DMS153 treated with DMSO at 0.1 percent for 48 hours (cell line): ENCODE measurements at regions not wholly inside any gene's neighbourhood (a gene's known extent, or its start where the extent isn't known, plus 50 kb on each side); places are given as distances from the start of the nearest gene placed in this dataset.

ENCODE experiments used
- DNase-seq: peaks from one replicate; lab custom pipeline; 2025; ENCODE audit not compliant: unreplicated experiment; lab: John Stamatoyannopoulos, UW

DNA sequence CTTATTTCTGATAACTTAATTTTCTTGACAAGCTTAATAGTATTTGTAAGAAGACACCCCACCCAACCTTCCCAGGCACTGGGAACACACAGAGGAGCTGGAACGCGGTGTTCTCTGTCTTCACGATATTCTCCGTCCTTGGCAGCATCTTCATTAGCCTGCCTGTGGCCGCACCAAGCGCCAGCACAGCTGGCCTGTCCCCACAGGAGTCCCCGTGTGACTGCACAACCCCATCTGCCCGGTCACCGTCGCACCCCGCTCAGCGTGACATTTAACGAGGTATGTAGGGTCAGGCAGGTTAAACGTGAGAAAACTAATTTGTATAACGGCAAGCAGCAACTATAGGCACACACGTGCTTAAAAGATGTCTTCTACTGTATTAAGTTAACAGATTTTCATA is 293.3 kb downstream of the BRD1 start:
- no peak for DNase-seq

DNA sequence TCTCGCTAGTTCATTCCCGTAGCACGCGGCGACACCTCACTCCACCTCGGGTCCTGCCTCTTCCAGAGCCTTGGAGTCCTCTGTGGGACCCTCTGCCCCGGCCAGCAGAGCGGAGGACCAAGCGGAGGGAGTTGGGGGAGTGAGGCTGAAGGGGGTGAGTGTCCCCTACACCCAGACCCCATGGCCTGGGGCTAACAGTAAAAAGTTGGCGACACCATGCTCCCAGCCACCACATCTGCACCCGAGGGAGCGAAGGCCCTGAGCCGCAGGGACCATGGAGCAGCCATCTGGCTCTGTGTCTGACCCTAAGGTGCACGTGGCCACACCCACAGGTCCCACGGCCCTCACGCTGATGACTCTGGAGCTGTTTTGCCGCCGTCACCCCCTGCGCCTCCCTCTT is 293.8 kb downstream of the BRD1 start:
- no peak for DNase-seq

DNA sequence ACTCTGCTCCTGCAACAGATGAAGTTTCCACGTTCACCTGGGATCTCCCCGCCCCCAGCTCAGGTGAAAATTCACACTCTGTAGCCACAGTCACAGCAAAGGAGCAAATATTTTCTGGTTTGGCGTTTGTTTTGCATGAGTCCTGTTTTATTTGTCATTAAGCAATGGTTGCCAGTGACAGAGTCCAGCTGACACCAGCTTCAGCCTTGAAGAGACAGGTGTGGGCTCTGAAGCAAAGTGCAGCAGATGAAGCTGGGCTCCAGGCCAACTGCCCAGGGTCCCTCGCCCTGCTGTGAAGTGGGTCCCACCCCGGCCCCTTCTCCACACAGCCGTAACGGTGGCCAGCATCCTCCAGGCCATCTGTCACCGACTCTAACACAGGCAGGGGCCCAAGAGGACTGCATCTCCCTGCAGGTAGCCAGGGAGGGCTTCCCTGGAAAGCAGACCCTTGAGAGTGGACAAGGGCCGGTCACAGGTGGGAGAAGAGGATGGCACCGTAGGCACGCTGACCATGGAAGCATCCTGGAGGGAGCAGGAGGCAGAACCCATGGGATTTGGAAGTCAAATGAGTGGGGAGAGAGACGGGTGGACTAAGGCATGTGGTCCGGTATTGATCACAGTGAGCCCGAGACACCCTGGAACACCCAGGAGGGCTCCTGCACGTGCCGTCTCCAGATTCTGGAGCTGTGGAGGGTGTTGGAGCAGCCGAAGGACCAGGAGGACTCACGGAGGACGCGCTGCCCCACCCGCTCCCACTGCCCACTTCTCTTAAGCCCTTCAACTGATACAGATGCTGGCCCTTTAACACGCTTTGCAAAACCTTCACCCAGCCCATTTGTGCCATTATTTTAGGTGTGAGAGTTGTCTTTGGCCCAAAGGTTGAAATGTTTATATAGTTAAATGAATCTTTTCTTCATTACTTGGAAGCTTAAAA is 294.5 kb downstream of the BRD1 start:
- no peak for DNase-seq

DNA sequence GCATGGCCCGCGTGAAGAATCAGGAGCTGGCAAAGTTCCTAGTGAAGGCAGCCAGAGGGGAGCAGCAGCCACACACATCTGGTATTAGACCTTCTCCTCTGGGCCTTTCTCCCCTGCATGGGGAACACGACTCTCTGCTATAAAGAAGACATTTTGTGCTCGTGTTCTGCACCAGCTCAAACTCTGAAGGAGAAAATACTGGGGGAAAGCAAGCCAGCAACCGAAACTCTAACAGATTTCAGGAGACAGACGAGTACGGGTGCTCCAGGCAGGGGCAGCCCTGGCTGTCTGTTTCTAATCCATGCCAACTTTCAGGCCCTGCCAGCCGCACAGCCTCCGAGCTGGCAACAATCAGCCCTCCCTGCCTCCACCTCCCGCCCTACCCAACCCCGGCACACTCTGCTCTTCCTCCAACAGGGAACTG is 296.3 kb downstream of the BRD1 start:
- no peak for DNase-seq

DNA sequence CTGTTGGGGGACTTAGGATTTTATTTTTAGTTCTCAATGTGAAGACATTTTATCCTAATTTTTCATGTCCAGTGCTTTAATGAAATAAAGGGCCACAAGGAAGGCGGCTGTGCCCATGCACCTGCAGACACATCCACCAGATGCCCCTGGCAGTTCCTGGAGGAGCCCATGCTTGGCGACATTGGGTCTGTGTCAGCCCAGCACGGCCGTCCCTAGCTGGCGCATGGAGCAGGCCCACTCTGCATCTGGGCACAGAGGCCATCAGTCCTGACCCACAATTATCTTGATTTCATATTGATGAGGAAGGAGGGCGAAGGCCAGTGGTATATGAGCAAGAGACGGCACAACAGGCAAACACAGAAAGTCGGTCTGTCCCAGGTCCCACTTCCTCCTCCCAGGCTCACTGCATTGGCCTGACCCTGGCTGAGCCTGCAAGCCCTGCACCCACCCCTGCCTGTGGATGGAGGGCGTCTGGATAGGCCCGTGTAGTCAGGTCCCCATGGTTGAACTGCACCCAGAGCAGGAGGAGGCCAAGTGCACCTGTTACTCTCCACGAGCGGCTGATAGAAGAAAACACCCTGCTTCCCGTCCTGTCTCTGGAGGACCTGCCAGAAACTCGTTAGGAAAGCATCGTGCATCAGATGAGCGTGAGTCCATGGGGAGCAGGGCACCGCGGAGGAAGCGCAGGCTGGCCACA is 296.9 kb downstream of the BRD1 start:
- DNase-seq, result no peak

DNA sequence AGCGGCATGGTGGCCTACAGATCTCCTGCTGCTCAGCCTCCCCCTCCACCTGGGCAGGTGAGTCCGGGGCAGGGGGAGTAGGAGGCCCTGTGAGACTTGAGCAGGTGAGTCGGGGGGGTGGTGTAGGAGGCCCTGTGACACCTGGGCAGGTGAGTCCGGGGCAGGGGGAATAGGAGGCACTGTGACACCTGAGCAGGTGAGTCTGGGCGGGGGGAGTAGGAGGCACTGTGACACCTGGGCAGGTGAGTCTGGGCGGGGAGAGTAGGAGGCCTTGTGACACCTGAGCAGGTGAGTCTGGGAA is 299.3 kb downstream of the BRD1 start:
- DNase-seq, result no peak

DNA sequence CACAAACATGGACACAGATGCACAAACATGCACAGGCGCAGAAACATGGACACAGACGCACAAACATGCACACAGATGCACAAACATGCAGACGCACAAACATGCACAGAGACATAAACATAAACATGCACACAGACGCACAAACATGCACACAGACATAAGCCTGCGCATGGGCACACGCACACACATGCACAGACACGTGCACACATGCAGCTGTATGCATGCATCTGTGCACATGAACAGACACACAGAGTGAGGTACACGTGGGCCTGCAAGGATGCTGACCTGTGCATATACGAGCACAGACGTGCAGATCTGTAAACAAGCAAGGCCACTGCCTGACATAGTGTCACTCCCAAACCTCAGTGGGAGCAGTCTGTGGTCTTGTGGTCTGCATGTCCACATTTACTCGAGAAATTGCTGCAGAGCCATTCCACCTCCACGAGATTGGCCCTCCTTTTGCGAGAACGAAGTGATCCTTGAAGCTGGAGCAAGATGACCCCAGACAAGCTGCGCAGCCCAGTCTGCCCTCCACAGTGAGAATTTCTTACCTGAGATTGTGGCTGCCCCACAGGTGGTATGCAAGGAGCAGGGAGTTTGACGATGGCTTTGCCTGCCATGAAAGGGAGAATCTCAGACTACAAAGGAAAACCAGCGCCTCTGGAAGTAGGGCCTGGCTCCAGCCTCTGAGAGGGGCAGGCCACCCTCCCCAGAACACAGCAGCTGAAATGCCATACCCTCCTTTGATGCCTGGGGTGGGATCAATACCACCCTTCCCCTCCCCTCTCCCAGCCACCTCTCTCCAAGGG is 299.9 kb downstream of the BRD1 start:
- DNase-seq, result no peak

DNA sequence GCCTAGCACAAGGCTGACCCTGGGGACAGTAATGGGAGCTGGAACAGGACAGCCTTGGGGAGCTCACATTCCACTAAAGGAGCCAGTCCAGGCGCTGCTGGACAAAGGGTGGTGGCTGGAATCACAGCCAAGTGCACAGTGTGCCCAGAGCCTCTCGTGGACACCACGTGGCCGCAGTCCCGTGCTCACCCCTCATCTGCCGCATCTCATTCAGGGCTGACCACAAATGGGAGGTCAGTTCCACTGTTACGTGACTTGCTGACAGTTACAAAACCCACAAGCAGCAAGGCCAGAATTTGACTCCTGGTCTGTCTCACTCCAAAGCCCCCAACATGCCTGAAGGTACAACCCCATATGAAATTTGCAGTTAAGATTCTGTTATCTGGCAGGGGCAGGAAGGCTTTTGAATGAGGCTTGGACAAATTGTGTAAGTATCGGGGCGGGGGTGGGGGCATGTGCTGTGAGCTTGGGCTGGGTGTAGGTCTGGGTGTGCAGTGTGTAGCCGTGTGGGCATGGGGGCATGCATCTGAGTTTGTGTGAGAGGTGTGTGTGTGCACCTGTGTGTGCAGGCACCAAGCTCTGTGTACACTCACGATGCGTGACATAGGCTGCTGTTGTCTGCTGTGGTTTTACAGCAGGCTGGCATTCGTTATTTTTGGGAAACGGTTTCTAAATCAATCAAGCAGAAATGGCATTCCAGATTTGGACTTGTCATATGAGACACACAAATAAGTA is 301.7 kb downstream of the BRD1 start:
- DNase-seq, result no peak

DNA sequence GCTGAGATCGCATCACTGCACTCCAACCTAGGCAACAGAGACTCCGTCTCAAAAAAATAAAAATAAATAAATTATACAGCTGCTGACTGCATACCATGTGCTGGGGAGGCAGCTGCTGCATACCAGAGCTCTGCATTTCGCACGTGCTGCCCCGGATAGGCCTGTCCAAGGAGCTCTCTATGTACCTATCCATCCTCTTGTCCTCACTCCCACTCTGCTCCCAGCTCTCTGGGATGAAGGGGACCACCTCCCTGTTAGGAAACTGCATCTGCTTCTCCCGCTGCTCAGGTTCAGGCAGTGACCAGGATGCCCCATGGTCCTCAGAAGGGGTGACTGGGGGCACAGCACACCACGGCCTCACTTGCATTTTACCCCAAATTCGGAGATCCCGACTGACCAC is 302.3 kb downstream of the BRD1 start:
- DNase-seq, result no peak

DNA sequence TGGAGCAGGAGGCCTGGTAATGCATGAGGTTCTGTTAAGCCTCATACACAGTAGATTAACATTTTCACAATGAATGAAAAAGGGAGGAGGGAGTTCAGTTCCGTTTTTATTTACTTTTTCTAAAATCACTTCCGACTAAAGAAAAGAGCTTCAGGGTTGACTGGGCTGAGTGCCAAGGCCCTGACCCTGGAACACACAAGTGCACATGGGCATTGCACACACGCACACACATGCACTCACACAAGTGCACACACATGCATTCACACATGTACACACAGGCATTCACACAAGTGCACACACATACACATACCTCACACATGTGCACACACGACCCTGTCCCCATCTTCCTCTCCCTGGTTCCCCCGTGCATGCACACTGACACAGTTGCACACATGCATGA is 303.3 kb downstream of the BRD1 start:
- DNase-seq, result peak; percentile 58

DNA sequence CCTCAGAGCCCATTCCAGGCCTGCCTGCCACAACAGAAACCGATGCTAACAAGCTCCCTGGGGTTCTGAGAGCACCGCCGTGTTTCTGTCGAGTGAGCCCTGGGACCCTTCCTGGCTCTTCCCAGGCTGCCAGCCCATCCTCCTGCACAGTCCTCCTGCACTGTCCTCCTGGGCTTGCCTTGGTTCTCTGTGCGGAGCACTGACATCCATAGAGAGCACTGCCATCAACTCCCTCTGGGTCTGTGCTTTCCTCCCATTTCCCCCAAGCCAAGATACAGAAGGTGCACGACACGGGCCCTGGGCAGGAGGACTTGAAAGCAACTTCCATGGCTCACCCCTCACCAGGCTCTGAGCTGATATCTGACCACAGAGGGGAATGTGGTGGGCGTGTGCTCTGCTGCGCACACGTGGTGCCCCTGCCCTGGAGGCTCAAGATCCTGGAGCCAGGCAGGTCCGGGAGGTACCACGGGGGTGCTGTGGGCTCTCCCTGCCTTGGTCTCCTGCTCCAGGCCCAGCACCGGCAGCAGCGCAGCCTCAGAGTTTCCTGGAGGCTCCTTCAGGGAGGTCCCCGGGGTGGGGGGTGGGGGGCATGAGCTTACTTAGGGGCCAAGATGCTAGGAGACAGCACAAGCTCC is 304.2 kb downstream of the BRD1 start:
- DNase-seq, result no peak

DNA sequence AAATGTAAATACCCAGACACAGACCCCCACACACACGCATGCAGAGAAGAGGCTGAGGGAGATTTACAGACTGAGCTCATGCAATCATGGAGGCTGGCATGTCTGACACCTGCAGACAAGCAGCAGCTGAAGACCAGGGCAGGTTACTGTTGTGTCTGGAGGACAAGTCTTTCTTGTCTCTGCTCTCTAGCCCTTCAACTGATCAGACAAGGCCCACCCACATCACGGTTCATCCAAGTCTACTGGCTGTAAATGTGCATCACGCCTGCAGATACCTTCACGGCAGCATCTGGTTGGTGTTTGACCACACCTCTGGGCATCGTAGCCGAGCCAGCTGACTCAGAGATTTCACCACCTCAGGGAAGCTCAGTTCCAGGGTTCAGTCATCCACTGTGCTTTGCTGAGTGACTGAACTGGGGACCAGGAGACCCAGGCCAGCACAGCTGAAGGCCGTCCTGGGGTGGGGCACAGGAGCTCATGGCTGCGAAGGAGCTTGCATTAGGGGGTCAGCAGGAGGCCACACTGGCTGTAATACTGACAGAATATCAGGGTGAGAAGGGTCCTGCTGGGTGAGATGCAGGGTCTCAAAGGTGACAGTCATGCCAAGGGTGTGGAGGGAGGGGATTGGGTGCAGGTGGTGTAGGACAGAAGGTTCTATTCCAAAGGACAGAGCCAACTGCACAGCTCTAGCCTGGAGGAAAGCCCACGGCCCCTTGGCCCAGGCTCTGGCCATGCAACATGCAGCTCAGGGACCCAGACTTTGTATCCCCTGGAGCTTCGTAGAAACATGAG is 304.9 kb downstream of the BRD1 start:
- no peak for DNase-seq

DNA sequence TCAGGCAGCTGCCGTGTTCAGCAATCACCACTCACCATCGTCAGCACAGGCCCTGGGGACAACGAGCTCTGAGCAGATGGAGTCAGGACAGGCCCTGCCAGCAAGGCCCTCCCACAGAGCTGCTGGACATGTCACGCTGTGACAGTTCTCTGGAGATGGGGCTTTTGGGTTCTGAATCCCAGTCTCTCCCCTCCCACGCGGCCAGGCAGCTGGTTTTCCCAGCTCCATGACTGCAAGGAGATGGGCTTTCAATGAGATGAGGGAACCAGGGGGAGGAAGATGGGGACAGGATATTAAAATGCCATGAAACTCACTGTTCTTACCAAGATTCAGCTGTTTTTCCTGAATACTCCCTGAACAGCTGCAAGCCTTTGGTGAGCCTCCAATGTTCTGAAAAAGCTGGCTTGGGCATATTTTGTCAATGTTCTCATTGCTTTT is 305.9 kb downstream of the BRD1 start:
- DNase-seq, result no peak

DNA sequence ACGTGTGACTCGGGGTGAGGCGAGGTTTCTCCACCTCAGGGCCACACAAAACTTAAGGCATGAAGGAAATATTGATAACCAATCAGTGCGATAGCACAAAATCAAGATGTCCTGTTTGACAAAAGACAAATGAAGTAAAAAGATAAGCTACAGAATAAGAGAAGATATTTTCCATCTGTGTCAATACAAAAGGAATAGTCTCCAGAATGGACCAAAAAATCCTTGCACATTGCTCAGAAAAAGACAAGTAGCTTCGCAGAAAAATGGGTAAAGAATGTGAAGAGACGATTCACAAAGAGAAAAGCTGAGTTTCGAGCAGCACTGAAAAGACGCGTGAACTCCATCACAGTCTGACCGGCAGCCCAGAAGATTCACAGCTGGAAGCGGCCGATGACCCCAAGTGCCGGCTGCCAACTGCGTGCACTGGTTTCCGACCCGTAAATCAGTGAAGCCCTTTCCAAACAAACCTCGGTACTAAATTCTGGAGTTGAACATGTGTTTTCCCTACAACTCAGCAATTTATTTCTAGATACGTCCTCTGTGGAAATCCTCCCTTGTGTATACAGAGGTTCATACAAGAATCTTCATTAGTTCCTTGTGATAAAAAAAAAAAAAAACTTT is 308.4 kb downstream of the BRD1 start:
- DNase-seq, result no peak

DNA sequence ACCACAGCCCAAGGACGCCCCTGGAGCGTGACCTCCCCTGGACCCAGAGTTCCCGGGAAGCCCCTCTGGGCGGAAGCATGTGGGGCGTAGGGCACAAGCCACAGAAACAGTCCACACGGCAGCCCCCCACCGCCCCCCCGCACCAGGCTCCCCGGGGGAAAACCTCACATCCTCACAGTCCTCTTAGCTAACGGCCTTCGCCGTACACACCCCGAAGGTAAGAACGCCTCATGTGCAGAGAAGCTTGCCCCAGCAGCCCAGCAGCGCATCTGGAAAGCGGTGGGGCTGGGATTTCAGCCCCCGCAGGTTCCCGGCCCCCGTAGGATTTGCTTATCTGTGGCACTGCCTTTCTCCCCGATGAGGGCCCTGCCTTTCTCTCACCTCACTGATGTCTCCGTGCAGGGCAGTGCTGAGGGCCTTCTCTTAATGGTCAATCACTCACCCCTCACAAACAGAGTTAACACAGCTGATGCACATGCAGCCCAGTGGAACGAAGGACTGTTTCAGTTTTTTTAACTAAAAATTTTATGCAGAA is 309.2 kb downstream of the BRD1 start:
- no peak for DNase-seq

DNA sequence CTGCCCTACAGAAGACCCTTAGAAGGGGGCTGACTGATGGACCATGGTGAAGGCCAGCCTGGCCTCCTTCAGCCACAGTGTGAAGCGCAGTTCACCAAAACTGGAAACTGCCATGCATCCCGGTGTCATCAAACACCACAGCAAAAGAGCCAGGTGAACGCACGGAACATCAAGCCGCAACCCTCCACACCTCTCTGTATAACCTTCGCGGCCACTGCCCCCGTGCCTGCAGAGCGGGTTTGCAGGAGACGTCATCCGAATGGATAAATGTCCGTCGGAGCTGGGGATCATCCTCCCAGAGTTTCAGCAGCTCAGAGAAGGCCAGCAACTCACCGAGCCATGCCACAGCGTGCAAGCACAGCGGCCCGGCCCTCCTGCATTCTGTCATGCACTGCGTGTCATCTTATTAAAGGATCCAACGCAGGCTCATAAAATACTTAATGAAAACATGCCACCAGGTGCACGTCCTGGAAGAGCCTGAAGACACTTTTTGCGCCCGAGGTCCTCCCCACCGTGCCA is 309.9 kb downstream of the BRD1 start:
- no peak for DNase-seq

DNA sequence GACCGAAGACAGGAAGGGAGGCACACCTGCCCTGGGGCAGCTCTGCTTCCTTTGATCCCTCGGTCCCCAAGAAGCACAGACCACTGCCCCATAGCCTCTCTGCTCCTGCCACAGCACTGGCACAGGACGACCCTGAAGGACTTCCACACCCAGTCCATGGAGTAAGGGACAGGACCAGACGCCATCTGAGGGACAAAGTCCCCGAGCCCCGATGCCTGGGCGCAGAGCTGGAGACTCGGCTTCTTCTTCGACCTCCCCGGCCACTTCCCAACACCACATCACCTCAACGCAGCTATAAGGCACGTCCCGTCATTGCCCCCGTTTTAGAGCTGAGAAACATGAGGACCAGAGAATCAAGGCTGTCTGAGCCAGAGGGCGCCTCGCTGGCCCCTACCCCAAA is 310.5 kb downstream of the BRD1 start:
- no peak for DNase-seq

DNA sequence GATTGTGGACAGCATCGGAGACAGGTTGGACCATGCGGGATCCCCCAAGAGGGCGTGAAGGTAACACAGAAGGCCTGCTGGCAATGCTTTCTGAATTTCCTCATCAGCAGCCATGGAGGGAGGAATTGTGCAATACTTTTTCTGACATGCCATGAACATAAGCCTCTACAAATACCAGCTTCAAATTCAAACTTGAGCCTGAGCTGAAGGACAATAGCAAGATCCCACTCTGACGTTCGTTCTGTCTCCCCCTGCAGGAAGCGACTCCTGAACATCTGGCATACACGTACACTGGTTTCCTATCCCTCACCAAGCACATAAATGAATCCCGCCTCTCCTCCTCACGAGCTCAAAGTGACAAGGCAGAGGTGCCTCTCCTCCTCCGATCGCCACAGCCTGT is 312.2 kb downstream of the BRD1 start:
- DNase-seq, result no peak

DNA sequence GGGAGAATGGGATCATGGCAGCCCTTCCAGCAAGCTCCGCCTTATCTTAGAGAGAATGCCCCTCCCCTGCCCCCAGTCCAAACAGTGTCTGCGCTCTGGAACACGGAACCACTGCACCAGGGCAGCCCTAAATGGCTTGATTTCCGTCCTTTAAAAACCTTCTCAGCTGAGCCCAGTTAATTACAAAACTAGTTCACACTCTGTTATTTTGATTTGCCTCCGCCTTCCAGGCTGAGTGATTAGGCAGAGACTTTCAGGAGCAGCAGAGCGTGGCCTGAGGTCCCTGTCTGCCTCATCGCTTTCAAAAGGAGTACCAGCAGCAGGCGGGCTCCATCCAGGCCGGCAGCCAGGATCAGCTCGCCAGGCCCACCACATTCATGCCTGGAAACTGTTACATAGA is 313.0 kb downstream of the BRD1 start:
- DNase-seq, result no peak
